GM12878 (cell line): ENCODE measurements at regions not wholly inside any gene's neighbourhood (a gene's known extent, or its start where the extent isn't known, plus 50 kb on each side); places are given as distances from the start of the nearest gene placed in this dataset.

Experiments
- ATAC-seq: fragments of 200-7000 bp; cut with Tn5 transposase; 3 replicates; pipeline ENCODE4 v1.9.1; 2020; ENCODE audit warnings: mild to moderate bottlenecking, moderate library complexity
- BruUV-seq: library from RNA; stranded (reverse); fragments of 400-500 nt; replicated peaks from 2 replicates; lab custom pipeline; 2021; lab: Mats Ljungman, UMichigan
- CTCF ChIA-PET: fragments of 300-600 bp; sonication (Branson Sonifier 250); formaldehyde crosslinking; extraction: SDS; loops from one replicate; lab custom pipeline; 2021; ENCODE audit warnings: inconsistent platforms; lab: Yijun Ruan, JAX
- POLR2A ChIA-PET: fragments of 350-600 bp; formaldehyde crosslinking; extraction: SDS; loops from one replicate; lab custom pipeline; 2021; ENCODE audit warnings: inconsistent platforms; lab: Charles Lee
- RAD21 ChIA-PET: fragments of 300-600 bp; sonication (Branson Sonifier 250); formaldehyde crosslinking; loops from one replicate; lab custom pipeline; 2023; ENCODE audit warnings: antibody characterized with exemption; ENCODE audit not compliant: unreplicated experiment; lab: Charles Lee
- SMC1A ChIA-PET: fragments of 300-600 bp; sonication (Branson Sonifier 250); formaldehyde crosslinking; loops from one replicate; lab custom pipeline; 2023; ENCODE audit not compliant: unreplicated experiment, uncharacterized antibody; lab: Charles Lee
- DNase-seq: peaks from one replicate; pipeline ENCODE4 v3.0.0-alpha.2; 2011; ENCODE audit warnings: low read depth, low spot score
- FAIRE-seq: peaks from 3 replicates; lab custom pipeline; 2011; peaks lifted over from hg19 to GRCh38; lab: Jason Lieb, UNC
- H2AFZ ChIP-seq: 2 replicates; pipeline ENCODE4 v1.6.0; 2011; ENCODE audit warnings: low read depth, low read length, control low read depth; ENCODE audit not compliant: control insufficient read depth
- H3K27ac ChIP-seq: 2 replicates; pipeline ENCODE4 v1.5.1; 2011; ENCODE audit warnings: control low read depth; ENCODE audit not compliant: control insufficient read depth, insufficient read depth
- H3K27me3 ChIP-seq, 2 experiments: replicated peaks in 1 of 2; 2 replicates each; pipeline versions ENCODE4 v1.6.0 to v1.6.1; 2011; ENCODE audit warnings: low read length in 1 of 2; ENCODE audit not compliant: control insufficient read depth in 2 of 2, insufficient read depth in 2 of 2
- H3K36me3 ChIP-seq, 2 experiments: 2 replicates each; pipeline ENCODE4 v1.5.1; 2011; ENCODE audit warnings: low read length in 1 of 2; ENCODE audit not compliant: control insufficient read depth in 2 of 2, insufficient read depth in 2 of 2
- H3K4me1 ChIP-seq: 2 replicates; pipeline ENCODE4 v1.6.1; 2011; ENCODE audit warnings: mild to moderate bottlenecking, low read length, moderate library complexity, mixed read lengths; ENCODE audit not compliant: control insufficient read depth, insufficient read depth
- H3K4me2 ChIP-seq: 2 replicates; pipeline ENCODE4 v1.6.0; 2011; ENCODE audit warnings: control low read depth; ENCODE audit not compliant: control insufficient read depth, insufficient read depth
- H3K4me3 ChIP-seq: fragments of 200-600 bp; sonication (generic); 2 replicates; pipeline ENCODE4 v1.5.1; 2016
- H3K79me2 ChIP-seq: 2 replicates; pipeline ENCODE4 v1.6.0; 2011; ENCODE audit warnings: low read length; ENCODE audit not compliant: control insufficient read depth, insufficient read depth
- H3K9ac ChIP-seq: 2 replicates; pipeline ENCODE4 v1.8.0; 2011; ENCODE audit warnings: low read length, control low read depth, mixed read lengths; ENCODE audit not compliant: control insufficient read depth, insufficient read depth
- H3K9me3 ChIP-seq: replicated peaks from 3 replicates; pipeline ENCODE4 v1.5.1; 2011; ENCODE audit warnings: mild to moderate bottlenecking, low read length; ENCODE audit not compliant: control insufficient read depth, insufficient read depth
- H4K20me1 ChIP-seq: 2 replicates; pipeline ENCODE4 v1.6.0; 2011; ENCODE audit not compliant: control insufficient read depth, insufficient read depth
- ASH2L ChIP-seq: fragments of 300-600, 200-600 bp; sonication (generic); IDR thresholded peaks from 2 replicates; pipeline ENCODE4 v1.6.1; 2017; ENCODE audit warnings: low read depth, mild to moderate bottlenecking, borderline replicate concordance
- HCFC1 ChIP-seq: fragments of 150-350 bp; IDR thresholded peaks from 2 replicates; pipeline ENCODE4 v1.6.1; 2014; ENCODE audit warnings: low read length
- KLF5 ChIP-seq: fragments of 450-650 bp; IDR thresholded peaks from 2 replicates; pipeline ENCODE4 v1.6.1; 2014; ENCODE audit warnings: mild to moderate bottlenecking; ENCODE audit not compliant: partially characterized antibody
- LARP7 ChIP-seq: fragments of 450-650 bp; IDR thresholded peaks from 2 replicates; pipeline ENCODE4 v1.6.1; 2017; ENCODE audit warnings: mild to moderate bottlenecking
- POLR2AphosphoS2 ChIP-seq: IDR thresholded peaks from 2 replicates; pipeline ENCODE4 v1.6.1; 2011; ENCODE audit warnings: low read depth, mild to moderate bottlenecking, low read length, improper control_type of control experiment, moderate library complexity
- RELB ChIP-seq: fragments of 450-650 bp; IDR thresholded peaks from 2 replicates; pipeline ENCODE4 v1.6.1; 2017; ENCODE audit warnings: low read depth, mild to moderate bottlenecking, moderate library complexity
- SMAD5 ChIP-seq: IDR thresholded peaks from 2 replicates; pipeline ENCODE4 v1.6.1; 2016; ENCODE audit warnings: antibody characterized with exemption, low read depth
- ZZZ3 ChIP-seq: IDR thresholded peaks from 2 replicates; pipeline ENCODE4 v1.6.1; 2011; ENCODE audit warnings: low read depth; ENCODE audit not compliant: control insufficient read depth, insufficient read length
- WGBS: methylation state at CpG from one replicate; pipeline ENCODE4 v1.1.6; 2016; ENCODE audit warnings: low lambda C conversion rate; ENCODE audit not compliant: insufficient replicate concordance, insufficient coverage; ENCODE audit errors: missing lambda C conversion rate; 5-methylcytosine and 5-hydroxymethylcytosine counted together
- in situ Hi-C: fragments of 300-500 bp; cut with MboI; formaldehyde crosslinking; loops from 9 replicates; pipeline ENCODE4 v1.14.3; 2018; ENCODE audit warnings: mixed read lengths
- intact Hi-C: fragments of 100-400 bp; cut with micrococcal nuclease; formaldehyde crosslinking; loops from one replicate; pipeline ENCODE4 v1.14.2; 2022; ENCODE audit not compliant: unreplicated experiment
- TF ChIP-seq, protein P1 (sequence below): IDR thresholded peaks from 2 replicates; pipeline ENCODE4 v1.6.1; 2011; ENCODE audit warnings: mild to moderate bottlenecking, low read depth, low read length, moderate library complexity; ENCODE audit not compliant: insufficient replicate concordance

DNA sequence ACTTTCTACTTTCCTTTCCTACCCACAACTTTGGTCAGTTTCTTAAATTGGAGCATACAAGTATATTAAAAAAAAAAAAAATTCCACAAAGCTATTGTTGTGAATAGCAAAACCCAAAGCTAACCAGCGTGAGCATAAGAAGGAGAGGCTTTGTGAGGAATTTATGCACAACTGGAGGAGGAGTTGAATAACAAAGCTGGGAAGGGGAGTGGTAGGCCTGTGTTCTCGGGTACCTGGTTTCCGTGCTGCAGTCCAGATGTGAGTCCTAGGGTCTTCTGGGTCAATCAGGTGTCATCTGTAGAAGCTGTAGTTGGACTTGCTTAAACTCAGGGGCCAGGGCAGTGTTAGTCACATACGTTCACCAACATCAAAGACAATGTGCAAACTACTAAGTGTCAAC is 422.5 kb upstream of the SGCG start:
- ChIA-PET POLR2A (no interaction called here), SMC1A (interaction anchor here (0.7 to 2.2 kb wide), 4 partner anchors 11 to 1127 kb away, joined by 3 to 12 read pairs (median 3); no protein-coding TSS in a partner anchor)
- WGBS, result 12% methylated on average over 4 of the region's 4 CpGs

More for the DNA sequence above, 422.5 kb upstream of the SGCG start:
- Histone ChIP-seq H3K36me3 (no peaks in the 10 kb centered on the region), H3K4me1 (no peaks in the 10 kb centered on the region), H3K9ac (no peak overlapping the region), H3K9me3 (no peaks in the 10 kb centered on the region), H3K27ac (no peak overlapping the region), H2AFZ (no peak overlapping the region), H3K79me2 (no peaks in the 10 kb centered on the region), H4K20me1 (no peaks in the 10 kb centered on the region), H3K27me3 (no peaks in the 10 kb centered on the region), H3K4me3 (no peak overlapping the region), H3K4me2 (no peak overlapping the region)
- no peak for ATAC-seq
- in situ Hi-C loops, result no loop called here
- RAD21 ChIA-PET, result no interaction called here
- no peak for FAIRE-seq
- no peak for DNase-seq
- BruUV-seq, result no TSS peak
- intact Hi-C loops, result loop anchor here (10.0 kb wide), 1 partner anchor 1123 kb away; no protein-coding TSS in a partner anchor
- CTCF ChIA-PET, result interaction anchor here (0.6 to 1.6 kb wide), 3 partner anchors 13 to 262 kb away, joined by 3 to 4 read pairs (median 3); no protein-coding TSS in a partner anchor
- TF ChIP-seq POLR2AphosphoS2 (no peak), LARP7 (no peak), HCFC1 (no peak), ZZZ3 (no peak), ASH2L (no peak), KLF5 (no peak), RELB (no peak), SMAD5 (no peak)
- TF ChIP-seq, protein P1, sequence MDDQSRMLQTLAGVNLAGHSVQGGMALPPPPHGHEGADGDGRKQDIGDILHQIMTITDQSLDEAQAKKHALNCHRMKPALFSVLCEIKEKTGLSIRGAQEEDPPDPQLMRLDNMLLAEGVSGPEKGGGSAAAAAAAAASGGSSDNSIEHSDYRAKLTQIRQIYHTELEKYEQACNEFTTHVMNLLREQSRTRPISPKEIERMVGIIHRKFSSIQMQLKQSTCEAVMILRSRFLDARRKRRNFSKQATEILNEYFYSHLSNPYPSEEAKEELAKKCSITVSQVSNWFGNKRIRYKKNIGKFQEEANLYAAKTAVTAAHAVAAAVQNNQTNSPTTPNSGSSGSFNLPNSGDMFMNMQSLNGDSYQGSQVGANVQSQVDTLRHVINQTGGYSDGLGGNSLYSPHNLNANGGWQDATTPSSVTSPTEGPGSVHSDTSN, result no peak
